SK-N-MC (cell line): ENCODE measurements at regions not wholly inside any gene's neighbourhood (a gene's known extent, or its start where the extent isn't known, plus 50 kb on each side); places are given as distances from the start of the nearest gene placed in this dataset.

Experiments
- EZH2 ChIP-seq: fragments of 200-600 bp; sonication (generic); IDR thresholded peaks from one replicate; pipeline ENCODE4 v1.6.1; 2017; ENCODE audit warnings: antibody characterized with exemption
- FOXP2 ChIP-seq: optimal IDR thresholded peaks from 2 replicates; pipeline ENCODE3; 2011; ENCODE audit warnings: mild to moderate bottlenecking, moderate library complexity; ENCODE audit not compliant: insufficient read depth; ENCODE audit errors: extremely low read length, control extremely low read depth
- POLR2AphosphoS5 ChIP-seq: IDR thresholded peaks from 2 replicates; pipeline ENCODE4 v1.6.1; 2012; ENCODE audit warnings: mild to moderate bottlenecking, low read depth, low read length, borderline replicate concordance

DNA sequence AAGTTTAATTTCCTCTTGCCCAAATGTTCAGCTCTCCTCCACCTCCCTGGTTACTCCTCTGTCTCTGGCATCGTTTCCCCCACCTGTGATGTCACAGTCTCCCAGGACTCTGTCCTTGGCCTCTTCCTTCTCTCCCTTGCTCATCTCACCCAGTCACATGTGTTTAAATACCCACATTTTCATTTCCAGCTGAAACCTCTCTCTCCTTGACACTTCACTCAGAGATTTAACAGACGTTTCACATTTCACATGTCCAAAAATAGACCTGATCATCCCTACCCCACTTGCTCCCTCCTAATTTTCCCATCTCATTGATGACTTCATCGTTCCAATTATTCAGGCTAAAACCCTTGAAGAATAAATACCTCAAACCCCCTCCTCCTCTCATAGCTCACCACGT is 604.1 kb upstream of the JAG1 start:
- TF ChIP-seq EZH2 (no peak), POLR2AphosphoS5 (no peak), FOXP2 (no peak)
